CD14-positive monocyte (primary cell): ENCODE measurements at regions not wholly inside any gene's neighbourhood (a gene's known extent, or its start where the extent isn't known, plus 50 kb on each side); places are given as distances from the start of the nearest gene placed in this dataset.

ENCODE experiments used
- DNase-seq, 3 donors: peaks; one replicate each; pipeline ENCODE4 v3.0.0-alpha.2; 2011 to 2022
- H2AFZ ChIP-seq: 2 replicates; pipeline ENCODE4 v1.6.0; 2012; ENCODE audit warnings: mild to moderate bottlenecking, low read depth, low read length, inconsistent platforms; ENCODE audit not compliant: insufficient read depth, poor library complexity, severe bottlenecking
- H3K27ac ChIP-seq, 2 donors: 1 replicate in 1 of 2; 2 replicates in 1 of 2; pipeline ENCODE4 v1.5.1; 2012 to 2013; ENCODE audit warnings: low read length in 2 of 2, control low read depth in 1 of 2, inconsistent platforms in 1 of 2, low read depth in 1 of 2, mild to moderate bottlenecking in 1 of 2
- H3K27me3 ChIP-seq, 2 donors: one replicate each; pipeline versions ENCODE4 v1.6.0 to v1.6.1; 2011 to 2013; ENCODE audit warnings: low read length in 2 of 2; ENCODE audit not compliant: control insufficient read depth in 2 of 2, insufficient read depth in 2 of 2
- H3K36me3 ChIP-seq, 2 donors: replicated peaks in 1 of 2; 1 replicate in 1 of 2; 2 replicates in 1 of 2; pipeline versions ENCODE4 v1.5.1 to v1.6.1; 2012 to 2013; ENCODE audit warnings: low read length in 2 of 2, control low read depth in 1 of 2, inconsistent platforms in 1 of 2, mild to moderate bottlenecking in 1 of 2; ENCODE audit not compliant: insufficient read depth in 2 of 2, control insufficient read depth in 1 of 2
- H3K4me1 ChIP-seq, 2 donors: 1 replicate in 1 of 2; 2 replicates in 1 of 2; pipeline versions ENCODE4 v1.5.1 to v1.6.1; 2012 to 2013; ENCODE audit warnings: low read length in 2 of 2, control low read depth in 1 of 2, inconsistent platforms in 1 of 2, mild to moderate bottlenecking in 1 of 2, moderate library complexity in 1 of 2; ENCODE audit not compliant: insufficient read depth in 2 of 2, control insufficient read depth in 1 of 2
- H3K4me2 ChIP-seq: replicated peaks from 2 replicates; pipeline ENCODE3; 2012; ENCODE audit warnings: low read length, moderate library complexity, mild to moderate bottlenecking; ENCODE audit not compliant: poor library complexity, severe bottlenecking; ENCODE audit errors: extremely low read depth
- H3K4me3 ChIP-seq, 3 experiments: fragments of 200-600 bp in 1 of 3; sonication (generic) in 1 of 3; replicated peaks in 1 of 3; 1 replicate in 2 of 3; 2 replicates in 1 of 3; pipeline ENCODE4 v1.5.1; 2011 to 2013; ENCODE audit warnings: low read length in 3 of 3, mild to moderate bottlenecking in 3 of 3, control low read depth in 2 of 3, low read depth in 2 of 3, inconsistent platforms in 1 of 3, moderate library complexity in 1 of 3
- H3K79me2 ChIP-seq: 2 replicates; pipeline ENCODE4 v1.6.0; 2012; ENCODE audit warnings: mild to moderate bottlenecking, control low read depth, inconsistent platforms, low read length, moderate library complexity; ENCODE audit not compliant: insufficient read depth
- H3K9ac ChIP-seq: 2 replicates; pipeline ENCODE4 v1.6.0; 2017; ENCODE audit warnings: low read length, mild to moderate bottlenecking; ENCODE audit not compliant: insufficient read depth, poor library complexity, severe bottlenecking
- H3K9me3 ChIP-seq, 2 donors: replicated peaks in 1 of 2; 1 replicate in 1 of 2; 2 replicates in 1 of 2; pipeline versions ENCODE4 v1.5.1 to v1.6.1; 2012 to 2013; ENCODE audit warnings: low read length in 2 of 2, control low read depth in 1 of 2; ENCODE audit not compliant: control insufficient read depth in 1 of 2, insufficient read depth in 1 of 2
- H4K20me1 ChIP-seq: 2 replicates; pipeline ENCODE4 v1.6.0; 2012; ENCODE audit warnings: mild to moderate bottlenecking, low read length, control low read depth, moderate library complexity; ENCODE audit not compliant: insufficient read depth
- H3K27ac Mint-ChIP-seq, 7 donors: one replicate each; pipeline ENCODE4 v1.8.0; 2020; ENCODE audit warnings: mild to moderate bottlenecking in 7 of 7, mixed read lengths in 7 of 7, moderate library complexity in 6 of 7, inconsistent platforms in 2 of 7
- H3K27me3 Mint-ChIP-seq, 3 donors: one replicate each; pipeline ENCODE4 v1.8.0; 2021 to 2022; ENCODE audit warnings: low read depth in 3 of 3, mild to moderate bottlenecking in 3 of 3, mixed read lengths in 3 of 3, moderate library complexity in 3 of 3, inconsistent platforms in 1 of 3
- H3K36me3 Mint-ChIP-seq, 2 donors: one replicate each; pipeline ENCODE4 v1.8.0; 2020; ENCODE audit warnings: mixed read lengths in 2 of 2, inconsistent platforms in 1 of 2, mild to moderate bottlenecking in 1 of 2
- H3K4me1 Mint-ChIP-seq: one replicate; pipeline ENCODE4 v1.8.0; 2020; ENCODE audit warnings: mild to moderate bottlenecking, mixed read lengths
- H3K4me3 Mint-ChIP-seq, 2 donors: one replicate each; pipeline ENCODE4 v1.8.0; 2020; ENCODE audit warnings: mild to moderate bottlenecking in 2 of 2, mixed read lengths in 2 of 2, moderate library complexity in 1 of 2
- H3K9me3 Mint-ChIP-seq, 7 donors: one replicate each; pipeline ENCODE4 v1.8.0; 2020 to 2022; ENCODE audit warnings: mixed read lengths in 7 of 7, mild to moderate bottlenecking in 6 of 7, moderate library complexity in 6 of 7, inconsistent platforms in 2 of 7
- CTCF ChIP-seq: fragments of 200-600 bp; IDR thresholded peaks from one replicate; pipeline ENCODE4 v1.8.0; 2022; ENCODE audit warnings: antibody characterized with exemption, mild to moderate bottlenecking
- WGBS: methylation state at CpG from one replicate; pipeline ENCODE4 v1.1.5; 2013; ENCODE audit warnings: missing lambda C conversion rate; ENCODE audit not compliant: insufficient coverage; 5-methylcytosine and 5-hydroxymethylcytosine counted together
- intact Hi-C, 2 donors: fragments of 100-400 bp; cut with micrococcal nuclease; formaldehyde crosslinking; loops; one replicate each; pipeline versions ENCODE4 v1.15.0 to v1.15.1; 2023

DNA sequence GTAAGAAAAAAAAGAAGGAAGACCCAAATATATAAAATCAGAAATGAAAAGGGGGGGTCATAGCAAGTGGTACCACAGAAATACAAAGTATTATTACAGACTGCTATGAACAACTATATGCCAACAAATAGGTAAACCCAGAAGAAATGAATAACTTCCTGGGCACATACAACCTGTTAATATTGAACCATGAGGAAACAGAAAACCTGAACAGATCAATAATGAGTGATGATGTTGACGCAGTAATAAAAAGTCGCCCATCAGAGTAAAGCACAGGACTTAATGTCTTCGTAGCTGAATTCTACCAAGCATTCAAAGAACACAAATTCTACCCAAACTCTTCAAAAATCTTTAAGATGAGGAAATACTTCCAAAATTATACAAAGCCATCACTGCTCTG lies 921.6 kb upstream of the SEMA6D start:
- no peak for DNase-seq
- Histone ChIP-seq H3K4me3 (no peak overlapping the region), H3K27me3 (no peaks in the 10 kb centered on the region), H3K36me3 (no peaks in the 10 kb centered on the region), H3K79me2 (no peaks in the 10 kb centered on the region), H3K4me2 (no peak overlapping the region), H3K27ac (no peak overlapping the region), H4K20me1 (no peaks in the 10 kb centered on the region), H3K4me1 (no peaks in the 10 kb centered on the region), H3K9me3 (peaks cover 6 to 18% of the 10 kb centered on the region in 2 donors), H2AFZ (no peak overlapping the region), H3K9ac (no peak overlapping the region)
- intact Hi-C loops = no loop called here
- Mint-ChIP-seq H3K27ac (no peak overlapping the region), H3K36me3 (no peaks in the 10 kb centered on the region), H3K27me3 (peaks cover 0 to 2% (median 0%) of the 10 kb centered on the region in 3 donors), H3K9me3 (peaks cover 0 to 11% (median 5%) of the 10 kb centered on the region in 7 donors), H3K4me3 (no peak overlapping the region), H3K4me1 (no peaks in the 10 kb centered on the region)
- TF ChIP-seq CTCF = no peak
- 97% methylated on average over 3 of the region's 3 CpGs for WGBS

GRCh38 chr15:46808834-46809233 lies 908.5 kb upstream of the SEMA6D start:
- H3K36me3 ChIP-seq = no peaks in the 10 kb centered on the region
- Mint-ChIP-seq H3K27ac (no peak overlapping the region), H3K4me3 (no peak overlapping the region), H3K27me3 (no peaks in the 10 kb centered on the region), H3K36me3 (no peaks in the 10 kb centered on the region), H3K9me3 (peaks cover 0 to 9% (median 2%) of the 10 kb centered on the region in 7 donors), H3K4me1 (no peaks in the 10 kb centered on the region)
- no peak overlapping the region for H3K27ac ChIP-seq
- intact Hi-C loops = no loop called here
- H3K4me1 ChIP-seq = no peaks in the 10 kb centered on the region
- no peak for DNase-seq
- H3K27me3 ChIP-seq = no peaks in the 10 kb centered on the region
- no peak overlapping the region for H3K4me2 ChIP-seq
- H3K9me3 ChIP-seq = peaks cover 2 to 6% of the 10 kb centered on the region in 2 donors
- no peak overlapping the region for H2AFZ ChIP-seq
- H3K79me2 ChIP-seq = no peaks in the 10 kb centered on the region
- WGBS = no CpG with 5 or more reads among the region's 1 CpG
- no peak for TF ChIP-seq CTCF
- no peak overlapping the region for H3K9ac ChIP-seq
- no peaks in the 10 kb centered on the region for H4K20me1 ChIP-seq
- H3K4me3 ChIP-seq = no peak overlapping the region
